Prostate gland (tissue), 2 donors: ENCODE measurements at regions not wholly inside any gene's neighbourhood (a gene's known extent, or its start where the extent isn't known, plus 50 kb on each side); places are given as distances from the start of the nearest gene placed in this dataset.

ENCODE experiments used
- POLR2A ChIP-seq: fragments of 450-650 bp; IDR thresholded peaks from one replicate; pipeline ENCODE4 v1.6.1; 2016; ENCODE audit warnings: antibody characterized with exemption, mild to moderate bottlenecking
- POLR2AphosphoS5 ChIP-seq: sonication (generic); formaldehyde crosslinking; IDR thresholded peaks from one replicate; pipeline ENCODE4 v1.6.1; 2017; ENCODE audit warnings: antibody characterized with exemption
- TF ChIP-seq, protein P1 (sequence below), 4 experiments: fragments of 200-600 bp in 2 of 4; fragments of 450-650 bp in 2 of 4; sonication (generic) in 2 of 4; IDR thresholded peaks; 1 replicate in 3 of 4; 2 replicates in 1 of 4; pipeline ENCODE4 v1.5.1; 2016 to 2019; ENCODE audit warnings: antibody characterized with exemption in 4 of 4, mild to moderate bottlenecking in 2 of 4, moderate library complexity in 2 of 4

DNA sequence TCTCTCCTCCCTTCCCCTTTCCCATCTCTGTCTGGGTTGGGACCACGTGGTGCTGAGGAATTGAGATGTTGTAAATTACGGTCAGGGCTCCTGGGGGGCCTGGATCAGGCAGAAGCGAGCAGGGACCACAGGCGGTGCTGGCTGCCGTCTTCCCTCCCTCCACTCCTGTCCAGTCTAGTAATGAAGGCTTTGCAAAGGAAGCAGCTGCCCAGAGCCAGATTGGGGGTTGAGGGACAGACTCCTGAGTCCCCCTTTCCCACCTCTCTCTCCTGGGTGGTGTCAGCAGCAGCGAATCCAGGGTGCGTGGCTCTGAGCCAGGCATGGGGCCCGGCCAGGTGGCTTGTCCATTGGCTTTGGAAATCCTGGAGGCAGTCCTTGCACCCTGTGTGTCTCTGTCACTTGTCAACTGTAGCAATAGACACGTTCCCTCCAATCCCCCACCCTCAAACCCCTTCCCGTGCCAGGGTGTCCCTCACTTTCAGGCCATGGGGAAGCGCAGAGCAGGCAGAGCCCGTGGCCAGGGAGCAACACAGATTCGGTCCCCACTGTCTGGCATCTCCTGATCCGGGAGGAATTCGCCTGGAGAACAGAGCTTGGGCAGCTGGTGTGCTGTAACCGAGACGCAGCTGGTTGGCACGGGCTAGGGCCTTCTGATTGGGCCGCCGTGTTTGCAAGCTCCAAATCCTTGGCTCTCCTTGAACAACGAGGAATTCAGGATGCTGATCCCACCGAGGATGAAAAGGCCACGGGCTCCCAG lies 64.8 kb upstream of the WNT4 start:
- TF ChIP-seq, protein P1, sequence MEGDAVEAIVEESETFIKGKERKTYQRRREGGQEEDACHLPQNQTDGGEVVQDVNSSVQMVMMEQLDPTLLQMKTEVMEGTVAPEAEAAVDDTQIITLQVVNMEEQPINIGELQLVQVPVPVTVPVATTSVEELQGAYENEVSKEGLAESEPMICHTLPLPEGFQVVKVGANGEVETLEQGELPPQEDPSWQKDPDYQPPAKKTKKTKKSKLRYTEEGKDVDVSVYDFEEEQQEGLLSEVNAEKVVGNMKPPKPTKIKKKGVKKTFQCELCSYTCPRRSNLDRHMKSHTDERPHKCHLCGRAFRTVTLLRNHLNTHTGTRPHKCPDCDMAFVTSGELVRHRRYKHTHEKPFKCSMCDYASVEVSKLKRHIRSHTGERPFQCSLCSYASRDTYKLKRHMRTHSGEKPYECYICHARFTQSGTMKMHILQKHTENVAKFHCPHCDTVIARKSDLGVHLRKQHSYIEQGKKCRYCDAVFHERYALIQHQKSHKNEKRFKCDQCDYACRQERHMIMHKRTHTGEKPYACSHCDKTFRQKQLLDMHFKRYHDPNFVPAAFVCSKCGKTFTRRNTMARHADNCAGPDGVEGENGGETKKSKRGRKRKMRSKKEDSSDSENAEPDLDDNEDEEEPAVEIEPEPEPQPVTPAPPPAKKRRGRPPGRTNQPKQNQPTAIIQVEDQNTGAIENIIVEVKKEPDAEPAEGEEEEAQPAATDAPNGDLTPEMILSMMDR (IDR thresholded peaks at IDR 0.05), result no peak
- TF ChIP-seq POLR2A (no peak), POLR2AphosphoS5 (no peak)
